ENCODE measurements at regions not wholly inside any gene's neighbourhood (a gene's known extent, or its start where the extent isn't known, plus 50 kb on each side); places are given as distances from the start of the nearest gene placed in this dataset.
A peak's percentile ranks its signal among the peaks of the same experiment; 100 is the strongest.
"Not testable (repeated sequence)": the region's sequence is repeated elsewhere in the genome, so short reads cannot be mapped to it uniquely, and the experiment has no call there.

- ChIA-PET POLR2A (no interaction called here), CTCF (no interaction called here)
- H3K36me3 Mint-ChIP-seq = peaks cover 0 to 14% (median 0%) of the 10 kb centered on the region in 3 donors
- no peak overlapping the region for H3K27ac Mint-ChIP-seq
- Histone ChIP-seq H3K9me3 (ENCODE audit: low read length) (no peaks in the 10 kb centered on the region), H3K27me3 (ENCODE audit: insufficient read depth, low read length, poor library complexity, severe bottlenecking) (no peaks in the 10 kb centered on the region), H3K27ac (ENCODE audit: low read depth, low read length) (no peak overlapping the region), H3K4me1 (ENCODE audit: insufficient read depth, low read length) (no peaks in the 10 kb centered on the region), H3K4me3 (ENCODE audit: low read length) (no peak overlapping the region), H3K36me3 (ENCODE audit: insufficient read depth, low read length) (no peaks in the 10 kb centered on the region)
- no peak overlapping the region for H3K4me3 Mint-ChIP-seq
- H3K9me3 Mint-ChIP-seq = peaks cover 8 to 13% (median 10%) of the 10 kb centered on the region in 5 donors
- no peak for DNase-seq
- peaks cover 0 to 3% (median 0%) of the 10 kb centered on the region in 3 donors for H3K4me1 Mint-ChIP-seq
- peaks cover 6 to 19% of the 10 kb centered on the region in 2 donors for H3K27me3 Mint-ChIP-seq
Observed at GRCh38 chr3:66642484-66642883, 141.7 kb upstream of the LRIG1 start.

DNA sequence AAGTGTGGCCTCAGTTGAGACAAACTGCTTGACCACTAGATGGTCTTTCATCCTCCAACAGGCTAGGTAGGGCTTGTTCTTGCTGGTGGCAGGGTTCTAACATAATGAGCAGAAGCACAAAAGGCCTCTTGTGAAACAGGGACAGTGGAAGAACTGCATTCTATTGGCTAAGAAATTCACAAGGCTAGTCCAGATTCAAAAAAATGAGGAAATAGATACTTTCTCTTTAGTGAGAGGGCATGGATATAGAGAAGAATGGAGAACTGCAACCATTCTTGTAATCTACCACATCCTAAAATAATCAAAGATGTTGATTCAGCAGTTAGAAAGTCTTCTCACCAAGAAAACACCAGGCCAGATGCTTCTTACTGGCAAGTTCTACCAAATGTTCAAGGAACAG, 143.7 kb upstream of the LRIG1 start:
- Histone ChIP-seq H3K27ac (ENCODE audit: low read depth, low read length) (no peak overlapping the region), H3K4me3 (ENCODE audit: low read length) (no peak overlapping the region), H3K9me3 (ENCODE audit: low read length) (no peaks in the 10 kb centered on the region), H3K27me3 (ENCODE audit: insufficient read depth, low read length, poor library complexity, severe bottlenecking) (no peaks in the 10 kb centered on the region), H3K36me3 (ENCODE audit: insufficient read depth, low read length) (no peaks in the 10 kb centered on the region), H3K4me1 (ENCODE audit: insufficient read depth, low read length) (no peaks in the 10 kb centered on the region)
- H3K27me3 Mint-ChIP-seq = peaks cover 6 to 19% of the 10 kb centered on the region in 2 donors
- H3K9me3 Mint-ChIP-seq = peaks cover 8 to 13% (median 10%) of the 10 kb centered on the region in 5 donors
- no peak overlapping the region for H3K4me3 Mint-ChIP-seq
- no peaks in the 10 kb centered on the region for H3K4me1 Mint-ChIP-seq
- POLR2A ChIA-PET = no interaction called here
- CTCF ChIA-PET = no interaction called here
- peaks cover 0 to 14% (median 0%) of the 10 kb centered on the region in 3 donors for H3K36me3 Mint-ChIP-seq
- no peak overlapping the region for H3K27ac Mint-ChIP-seq
- DNase-seq = no peak

DNA sequence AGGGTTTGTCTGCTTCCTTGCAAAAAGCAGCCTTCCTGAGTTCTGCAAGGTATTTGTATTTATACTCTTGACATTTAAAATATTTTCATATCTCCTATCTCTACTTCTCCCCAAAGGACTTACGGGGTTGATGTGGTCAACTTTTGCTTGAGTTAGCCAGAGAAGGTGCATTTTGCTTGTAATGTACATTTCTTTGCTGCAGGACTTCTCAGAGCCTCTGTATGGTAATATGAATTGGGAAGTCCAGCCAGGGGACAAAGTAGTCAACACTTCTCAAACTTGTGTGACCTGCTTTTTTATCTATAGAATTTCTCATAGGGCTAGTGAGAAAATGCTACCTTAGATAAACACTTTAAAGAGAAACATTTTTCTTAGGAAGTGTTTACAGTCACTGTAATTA, 148.2 kb upstream of the LRIG1 start:
- Histone ChIP-seq H3K4me1 (ENCODE audit: insufficient read depth, low read length) (no peaks in the 10 kb centered on the region), H3K9me3 (ENCODE audit: low read length) (no peaks in the 10 kb centered on the region), H3K36me3 (ENCODE audit: insufficient read depth, low read length) (no peaks in the 10 kb centered on the region), H3K27ac (ENCODE audit: low read depth, low read length) (no peak overlapping the region), H3K27me3 (ENCODE audit: insufficient read depth, low read length, poor library complexity, severe bottlenecking) (no peaks in the 10 kb centered on the region), H3K4me3 (ENCODE audit: low read length) (no peak overlapping the region)
- Mint-ChIP-seq H3K27me3 (peaks cover 8 to 25% of the 10 kb centered on the region in 2 donors), H3K9me3 (peaks cover 6 to 13% (median 10%) of the 10 kb centered on the region in 5 donors), H3K27ac (no peak overlapping the region), H3K4me3 (no peak overlapping the region), H3K36me3 (peaks cover 0 to 13% (median 0%) of the 10 kb centered on the region in 3 donors), H3K4me1 (no peaks in the 10 kb centered on the region)
- ChIA-PET CTCF (no interaction called here), POLR2A (no interaction called here)
- no peak for DNase-seq

DNA sequence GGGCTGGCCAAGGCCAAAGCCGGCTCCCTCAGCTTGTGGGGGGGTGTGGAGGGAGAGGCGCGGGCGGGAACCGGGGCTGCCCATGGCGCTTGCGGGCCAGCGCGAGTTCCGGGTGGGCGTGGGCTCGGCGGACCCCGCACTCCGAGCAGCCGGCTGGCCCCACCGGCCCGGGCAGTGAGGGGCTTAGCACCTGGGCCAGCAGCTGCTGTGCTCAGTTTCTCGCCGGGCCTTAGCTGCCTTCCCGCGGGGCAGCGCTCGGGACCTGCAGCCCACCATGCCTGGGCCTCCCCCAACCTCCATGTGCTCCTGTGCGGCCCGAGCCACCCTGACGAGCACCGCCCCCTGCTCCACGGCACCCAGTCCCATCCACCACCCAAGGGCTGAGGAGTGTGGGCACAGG, 150.7 kb upstream of the LRIG1 start:
- H3K36me3 ChIP-seq (ENCODE audit: insufficient read depth, low read length); H3K4me1 ChIP-seq (ENCODE audit: insufficient read depth, low read length); H3K9me3 Mint-ChIP-seq; DNase-seq; H3K4me1 Mint-ChIP-seq; H3K27me3 ChIP-seq (ENCODE audit: insufficient read depth, low read length, poor library complexity, severe bottlenecking); H3K27ac Mint-ChIP-seq; H3K36me3 Mint-ChIP-seq; H3K4me3 ChIP-seq (ENCODE audit: low read length); CTCF ChIA-PET; H3K9me3 ChIP-seq (ENCODE audit: low read length); POLR2A ChIA-PET; H3K27ac ChIP-seq (ENCODE audit: low read depth, low read length); H3K4me3 Mint-ChIP-seq: not testable (repeated sequence)
- H3K27me3 Mint-ChIP-seq = peaks cover 3 to 16% of the 10 kb centered on the region in 2 donors

DNA sequence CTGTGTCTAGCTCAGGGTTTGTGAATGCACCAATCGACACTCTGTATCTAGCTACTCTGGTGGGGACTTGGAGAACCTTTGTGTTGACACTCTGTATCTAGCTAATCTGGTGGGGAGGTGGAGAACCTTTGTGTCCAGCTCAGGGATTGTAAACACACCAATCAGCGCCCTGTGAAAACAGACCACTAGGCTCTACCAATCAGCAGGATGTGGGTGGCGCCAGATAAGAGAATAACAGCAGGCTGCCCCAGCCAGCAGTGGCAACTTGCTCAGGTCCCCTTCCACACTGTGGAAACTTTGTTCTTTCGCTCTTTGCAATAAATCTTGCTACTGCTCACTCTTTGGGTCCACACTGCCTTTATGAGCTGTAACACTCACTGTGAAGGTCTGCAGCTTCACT, 151.3 kb upstream of the LRIG1 start:
- POLR2A ChIA-PET; H3K4me3 Mint-ChIP-seq; H3K4me1 Mint-ChIP-seq; H3K36me3 Mint-ChIP-seq; H3K27me3 ChIP-seq (ENCODE audit: insufficient read depth, low read length, poor library complexity, severe bottlenecking); H3K9me3 Mint-ChIP-seq; H3K4me3 ChIP-seq (ENCODE audit: low read length); H3K27ac ChIP-seq (ENCODE audit: low read depth, low read length); DNase-seq; H3K4me1 ChIP-seq (ENCODE audit: insufficient read depth, low read length); H3K9me3 ChIP-seq (ENCODE audit: low read length); CTCF ChIA-PET; H3K36me3 ChIP-seq (ENCODE audit: insufficient read depth, low read length): not testable (repeated sequence)
- Mint-ChIP-seq H3K27ac (peak overlapping the region in 1 of 8 donors; percentile 83), H3K27me3 (peaks cover 3 to 16% of the 10 kb centered on the region in 2 donors)

DNA sequence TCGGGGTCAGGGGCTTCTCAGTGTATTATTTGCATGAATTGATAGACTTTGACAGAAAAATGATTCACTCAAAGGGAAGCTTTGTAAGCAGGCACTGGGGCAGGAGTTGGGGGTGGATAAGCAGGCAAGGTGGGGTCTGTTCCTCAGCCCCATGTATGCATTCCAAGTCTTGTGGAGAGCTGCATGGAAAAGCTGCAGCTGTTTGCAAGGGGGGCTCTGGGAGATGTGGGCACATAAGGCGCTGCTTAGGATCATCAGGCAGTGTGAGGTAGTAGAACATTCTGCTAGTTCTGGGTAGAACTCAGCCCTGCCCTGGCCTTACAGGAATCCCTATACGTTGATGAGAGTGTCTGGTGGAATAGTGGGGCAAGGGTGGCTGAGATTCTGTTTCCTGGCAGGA, 154.2 kb upstream of the LRIG1 start:
- no peak overlapping the region for H3K4me3 Mint-ChIP-seq
- H3K4me3 ChIP-seq (ENCODE audit: low read length) = no peak overlapping the region
- H3K36me3 Mint-ChIP-seq = no peaks in the 10 kb centered on the region
- no peaks in the 10 kb centered on the region for H3K9me3 Mint-ChIP-seq
- no peaks in the 10 kb centered on the region for H3K4me1 Mint-ChIP-seq
- H3K27me3 ChIP-seq (ENCODE audit: insufficient read depth, low read length, poor library complexity, severe bottlenecking) = no peaks in the 10 kb centered on the region
- H3K27ac Mint-ChIP-seq = no peak overlapping the region
- no peaks in the 10 kb centered on the region for H3K4me1 ChIP-seq (ENCODE audit: insufficient read depth, low read length)
- H3K27ac ChIP-seq (ENCODE audit: low read depth, low read length) = no peak overlapping the region
- H3K27me3 Mint-ChIP-seq = peaks cover 3 to 15% of the 10 kb centered on the region in 2 donors
- no peaks in the 10 kb centered on the region for H3K9me3 ChIP-seq (ENCODE audit: low read length)
- CTCF ChIA-PET = no interaction called here
- H3K36me3 ChIP-seq (ENCODE audit: insufficient read depth, low read length) = no peaks in the 10 kb centered on the region
- no peak for DNase-seq
- POLR2A ChIA-PET = no interaction called here

- Histone ChIP-seq H3K36me3 (ENCODE audit: insufficient read depth, low read length) (no peaks in the 10 kb centered on the region), H3K4me3 (ENCODE audit: low read length) (no peak overlapping the region), H3K9me3 (ENCODE audit: low read length) (no peaks in the 10 kb centered on the region), H3K4me1 (ENCODE audit: insufficient read depth, low read length) (no peaks in the 10 kb centered on the region), H3K27me3 (ENCODE audit: insufficient read depth, low read length, poor library complexity, severe bottlenecking) (no peaks in the 10 kb centered on the region), H3K27ac (ENCODE audit: low read depth, low read length) (no peak overlapping the region)
- no peak overlapping the region for H3K4me3 Mint-ChIP-seq
- no peaks in the 10 kb centered on the region for H3K4me1 Mint-ChIP-seq
- H3K27me3 Mint-ChIP-seq = peaks cover 3 to 19% of the 10 kb centered on the region in 2 donors
- ChIA-PET CTCF (no interaction called here), POLR2A (no interaction called here)
- H3K9me3 Mint-ChIP-seq = no peaks in the 10 kb centered on the region
- H3K36me3 Mint-ChIP-seq = no peaks in the 10 kb centered on the region
- no peak overlapping the region for H3K27ac Mint-ChIP-seq
- DNase-seq = no peak
Observed at GRCh38 chr3:66655671-66656070, 154.8 kb upstream of the LRIG1 start.

DNA sequence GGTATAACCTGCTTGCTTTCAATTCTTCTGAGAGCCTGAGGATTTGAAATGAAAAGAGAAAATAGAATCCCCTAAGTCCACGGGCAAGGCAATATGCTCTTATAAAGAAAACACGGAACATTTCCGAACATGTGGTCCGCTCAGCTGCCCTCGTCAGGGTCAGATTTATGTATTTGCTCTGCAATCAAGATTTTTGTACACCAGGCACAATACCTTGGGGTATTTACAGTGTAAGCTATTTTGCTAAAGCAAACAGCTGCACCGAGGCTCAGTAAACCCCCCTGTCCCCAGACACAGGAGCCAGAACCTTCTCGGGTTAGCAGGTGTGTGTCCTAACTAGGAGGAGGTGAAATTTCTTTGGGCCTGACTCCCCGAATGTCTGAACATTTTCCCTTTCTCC, 155.8 kb upstream of the LRIG1 start:
- ChIA-PET POLR2A (no interaction called here), CTCF (no interaction called here)
- Mint-ChIP-seq H3K4me1 (no peaks in the 10 kb centered on the region), H3K36me3 (no peaks in the 10 kb centered on the region), H3K27ac (no peak overlapping the region), H3K27me3 (peaks cover 6 to 23% of the 10 kb centered on the region in 2 donors), H3K9me3 (no peaks in the 10 kb centered on the region), H3K4me3 (no peak overlapping the region)
- no peak overlapping the region for H3K4me3 ChIP-seq (ENCODE audit: low read length)
- no peaks in the 10 kb centered on the region for H3K4me1 ChIP-seq (ENCODE audit: insufficient read depth, low read length)
- H3K27ac ChIP-seq (ENCODE audit: low read depth, low read length) = no peak overlapping the region
- H3K9me3 ChIP-seq (ENCODE audit: low read length) = no peaks in the 10 kb centered on the region
- H3K36me3 ChIP-seq (ENCODE audit: insufficient read depth, low read length) = no peaks in the 10 kb centered on the region
- no peaks in the 10 kb centered on the region for H3K27me3 ChIP-seq (ENCODE audit: insufficient read depth, low read length, poor library complexity, severe bottlenecking)
- no peak for DNase-seq

DNA sequence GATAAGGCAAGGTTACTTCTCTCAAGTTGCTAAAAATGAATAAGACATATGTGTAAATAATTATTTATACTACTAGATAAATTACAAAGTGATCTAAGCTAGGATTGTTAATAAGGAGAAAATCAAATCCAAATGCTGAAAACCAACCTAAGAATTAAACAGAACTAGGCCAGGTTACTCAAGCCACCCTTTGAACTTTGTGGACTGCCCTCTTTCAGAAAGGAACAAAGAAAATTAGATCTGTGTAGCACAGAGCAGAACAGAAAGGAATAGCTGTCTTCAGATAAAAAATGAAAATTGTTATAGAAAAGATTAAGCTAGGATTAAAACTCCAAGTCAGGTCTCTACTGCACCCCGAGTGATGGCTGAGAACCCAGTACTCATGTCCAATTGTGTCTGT, 158.2 kb upstream of the LRIG1 start:
- no peaks in the 10 kb centered on the region for H3K4me1 Mint-ChIP-seq
- no peaks in the 10 kb centered on the region for H3K9me3 Mint-ChIP-seq
- no peaks in the 10 kb centered on the region for H3K36me3 Mint-ChIP-seq
- no peak overlapping the region for H3K27ac ChIP-seq (ENCODE audit: low read depth, low read length)
- DNase-seq = no peak
- POLR2A ChIA-PET = no interaction called here
- no peaks in the 10 kb centered on the region for H3K27me3 ChIP-seq (ENCODE audit: insufficient read depth, low read length, poor library complexity, severe bottlenecking)
- peak overlapping the region in 1 of 8 donors; percentile 11 for H3K27ac Mint-ChIP-seq
- no peak overlapping the region for H3K4me3 ChIP-seq (ENCODE audit: low read length)
- peaks cover 9 to 20% of the 10 kb centered on the region in 2 donors for H3K27me3 Mint-ChIP-seq
- CTCF ChIA-PET = no interaction called here
- no peaks in the 10 kb centered on the region for H3K9me3 ChIP-seq (ENCODE audit: low read length)
- H3K4me3 Mint-ChIP-seq = no peak overlapping the region
- no peaks in the 10 kb centered on the region for H3K36me3 ChIP-seq (ENCODE audit: insufficient read depth, low read length)
- H3K4me1 ChIP-seq (ENCODE audit: insufficient read depth, low read length) = no peaks in the 10 kb centered on the region

All from CD8-positive, alpha-beta memory T cell (primary cell).